Mammary epithelial cell (primary cell): ENCODE measurements at regions not wholly inside any gene's neighbourhood (a gene's known extent, or its start where the extent isn't known, plus 50 kb on each side); places are given as distances from the start of the nearest gene placed in this dataset.

Experiments
- EZH2 ChIP-seq: IDR thresholded peaks from 2 replicates; pipeline ENCODE4 v1.6.1; 2012; ENCODE audit warnings: low read length, inconsistent platforms, borderline replicate concordance
- TF ChIP-seq, protein P1 (sequence below), 2 donors: IDR thresholded peaks in 1 of 2; conservative IDR thresholded peaks in 1 of 2; 2 replicates each; pipeline ENCODE4 v1.5.1; 2011 to 2012; ENCODE audit warnings: inconsistent platforms in 2 of 2, low read length in 2 of 2, mild to moderate bottlenecking in 2 of 2, control low read depth in 1 of 2, low read depth in 1 of 2; ENCODE audit not compliant: insufficient read depth in 1 of 2; ENCODE audit errors: extremely low read depth in 1 of 2

DNA sequence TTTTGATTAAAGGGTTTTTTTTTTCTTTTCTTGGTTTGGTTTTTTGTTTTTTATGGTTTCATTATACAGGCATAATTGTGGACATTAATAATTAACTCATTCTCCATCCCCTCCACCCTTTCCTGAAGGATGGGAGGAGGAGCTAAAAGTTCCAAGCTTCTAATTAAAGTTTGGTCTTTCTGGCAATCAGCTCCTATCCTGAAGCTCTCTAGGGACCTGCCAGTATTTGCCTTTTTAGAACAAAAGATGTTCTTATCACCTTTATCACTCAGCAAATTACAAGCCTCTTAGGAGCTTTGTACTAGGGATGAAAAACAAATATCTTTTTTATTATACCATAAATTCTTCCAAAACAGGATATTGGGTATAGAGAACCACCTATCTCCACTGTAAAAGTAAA is 589.8 kb downstream of the PDHA2 start:
- TF ChIP-seq, protein P1, sequence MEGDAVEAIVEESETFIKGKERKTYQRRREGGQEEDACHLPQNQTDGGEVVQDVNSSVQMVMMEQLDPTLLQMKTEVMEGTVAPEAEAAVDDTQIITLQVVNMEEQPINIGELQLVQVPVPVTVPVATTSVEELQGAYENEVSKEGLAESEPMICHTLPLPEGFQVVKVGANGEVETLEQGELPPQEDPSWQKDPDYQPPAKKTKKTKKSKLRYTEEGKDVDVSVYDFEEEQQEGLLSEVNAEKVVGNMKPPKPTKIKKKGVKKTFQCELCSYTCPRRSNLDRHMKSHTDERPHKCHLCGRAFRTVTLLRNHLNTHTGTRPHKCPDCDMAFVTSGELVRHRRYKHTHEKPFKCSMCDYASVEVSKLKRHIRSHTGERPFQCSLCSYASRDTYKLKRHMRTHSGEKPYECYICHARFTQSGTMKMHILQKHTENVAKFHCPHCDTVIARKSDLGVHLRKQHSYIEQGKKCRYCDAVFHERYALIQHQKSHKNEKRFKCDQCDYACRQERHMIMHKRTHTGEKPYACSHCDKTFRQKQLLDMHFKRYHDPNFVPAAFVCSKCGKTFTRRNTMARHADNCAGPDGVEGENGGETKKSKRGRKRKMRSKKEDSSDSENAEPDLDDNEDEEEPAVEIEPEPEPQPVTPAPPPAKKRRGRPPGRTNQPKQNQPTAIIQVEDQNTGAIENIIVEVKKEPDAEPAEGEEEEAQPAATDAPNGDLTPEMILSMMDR (conservative IDR thresholded peaks at IDR 0.05 in 1 of 2, IDR thresholded peaks at IDR 0.05 in 1 of 2; ENCODE audit: extremely low read depth in 1 of 2, insufficient read depth in 1 of 2, low read depth in 1 of 2, low read length in 2 of 2) = no peak
- no peak for TF ChIP-seq EZH2
